Endothelial cell of umbilical vein (primary cell): ENCODE measurements at regions not wholly inside any gene's neighbourhood (a gene's known extent, or its start where the extent isn't known, plus 50 kb on each side); places are given as distances from the start of the nearest gene placed in this dataset.

Source experiments
- BruUV-seq: library from RNA; stranded (reverse); fragments of 400-500 nt; replicated peaks from 2 replicates; lab custom pipeline; 2021; lab: Mats Ljungman, UMichigan
- CTCF ChIA-PET: fragments of 300-600, 350-600 bp; sonication (Branson Sonifier 250); formaldehyde crosslinking; loops from one replicate; lab custom pipeline; 2021; ENCODE audit warnings: antibody characterized with exemption, inconsistent platforms; lab: Charles Lee
- POLR2A ChIA-PET: fragments of 300-600, 350-600 bp; sonication (Branson Sonifier 250); formaldehyde crosslinking; loops from one replicate; lab custom pipeline; 2021; ENCODE audit warnings: antibody characterized with exemption, inconsistent platforms; lab: Charles Lee
- DNase-seq: peaks from one replicate; pipeline ENCODE4 v3.0.0-alpha.2; 2011; ENCODE audit warnings: low read depth, low spot score
- FAIRE-seq: peaks from 2 replicates; lab custom pipeline; 2011; peaks lifted over from hg19 to GRCh38; lab: Jason Lieb, UNC
- H2AFZ ChIP-seq: 2 replicates; pipeline ENCODE4 v1.6.0; 2012; ENCODE audit warnings: low read depth, low read length, control low read depth, inconsistent platforms
- H3K27ac ChIP-seq: 2 replicates; pipeline ENCODE4 v1.5.1; 2011; ENCODE audit warnings: low read depth, mild to moderate bottlenecking, control low read depth, low read length, moderate library complexity; ENCODE audit not compliant: insufficient read depth
- H3K27me3 ChIP-seq, 2 experiments: 2 replicates each; pipeline versions ENCODE4 v1.6.0 to v1.6.1; 2011; ENCODE audit warnings: low read length in 2 of 2, mixed read lengths in 1 of 2; ENCODE audit not compliant: control insufficient read depth in 2 of 2, insufficient read depth in 2 of 2
- H3K36me3 ChIP-seq, 2 experiments: 2 replicates in 1 of 2; 3 replicates in 1 of 2; pipeline ENCODE4 v1.5.1; 2011; ENCODE audit warnings: low read length in 2 of 2, mild to moderate bottlenecking in 1 of 2, moderate library complexity in 1 of 2; ENCODE audit not compliant: control insufficient read depth in 2 of 2, insufficient read depth in 2 of 2; ENCODE audit errors: extremely low read depth in 1 of 2
- H3K4me1 ChIP-seq: 3 replicates; pipeline ENCODE4 v1.5.1; 2011; ENCODE audit warnings: mild to moderate bottlenecking, low read length; ENCODE audit not compliant: control insufficient read depth, insufficient read depth; ENCODE audit errors: extremely low read depth
- H3K4me2 ChIP-seq: 2 replicates; pipeline ENCODE4 v1.6.1; 2011; ENCODE audit warnings: low read length, control low read depth, mixed read lengths; ENCODE audit not compliant: insufficient read depth
- H3K4me3 ChIP-seq, 3 experiments: fragments of 200-600 bp in 1 of 3; sonication (generic), shearing (Covaris generic) in 1 of 3; replicated peaks in 1 of 3; 2 replicates each; pipeline ENCODE4 v1.5.1; 2011 to 2016; ENCODE audit warnings: control low read depth in 3 of 3, low read length in 3 of 3, mild to moderate bottlenecking in 2 of 3, inconsistent platforms in 1 of 3, low read depth in 1 of 3, moderate library complexity in 1 of 3; ENCODE audit not compliant: insufficient read depth in 1 of 3
- H3K79me2 ChIP-seq: 2 replicates; pipeline ENCODE4 v1.6.0; 2012; ENCODE audit warnings: low read length, inconsistent platforms; ENCODE audit not compliant: control insufficient read depth, insufficient read depth
- H3K9ac ChIP-seq: replicated peaks from 2 replicates; pipeline ENCODE3; 2011; ENCODE audit warnings: low read length, control low read depth; ENCODE audit not compliant: insufficient read depth; ENCODE audit errors: extremely low read depth
- H3K9me1 ChIP-seq: replicated peaks from 3 replicates; pipeline ENCODE4 v1.6.0; 2011; ENCODE audit warnings: mild to moderate bottlenecking, low read length; ENCODE audit not compliant: control insufficient read depth, insufficient read depth; ENCODE audit errors: extremely low read depth
- H3K9me3 ChIP-seq: replicated peaks from 2 replicates; pipeline ENCODE4 v1.5.1; 2012; ENCODE audit warnings: low read length, inconsistent platforms; ENCODE audit not compliant: control insufficient read depth, insufficient read depth
- H4K20me1 ChIP-seq: replicated peaks from 2 replicates; pipeline ENCODE3; 2011; ENCODE audit warnings: mild to moderate bottlenecking, low read length; ENCODE audit not compliant: control insufficient read depth, insufficient read depth; ENCODE audit errors: extremely low read depth
- CTCF ChIP-seq, 2 donors: IDR thresholded peaks; 1 replicate in 1 of 2; 2 replicates in 1 of 2; pipeline ENCODE4 v1.5.1; 2011; ENCODE audit warnings: low read length in 2 of 2, mild to moderate bottlenecking in 2 of 2, moderate library complexity in 2 of 2, control low read depth in 1 of 2, inconsistent platforms in 1 of 2, low read depth in 1 of 2; ENCODE audit not compliant: insufficient read depth in 1 of 2; ENCODE audit errors: extremely low read depth in 1 of 2
- EZH2 ChIP-seq: IDR thresholded peaks from 2 replicates; pipeline ENCODE4 v1.6.1; 2012; ENCODE audit warnings: borderline replicate concordance, low read depth, mild to moderate bottlenecking, moderate library complexity, low read length, inconsistent platforms; ENCODE audit not compliant: severe bottlenecking
- FOS ChIP-seq: IDR thresholded peaks from 2 replicates; pipeline ENCODE4 v1.6.1; 2011; ENCODE audit warnings: mild to moderate bottlenecking, low read length, moderate library complexity, borderline replicate concordance; ENCODE audit not compliant: insufficient read depth
- GATA2 ChIP-seq: IDR thresholded peaks from 2 replicates; pipeline ENCODE4 v1.7.0; 2011; ENCODE audit warnings: low read depth, mild to moderate bottlenecking, moderate library complexity, mixed read lengths, low read length; ENCODE audit not compliant: insufficient read length, insufficient read depth
- JUN ChIP-seq: IDR thresholded peaks from 2 replicates; pipeline ENCODE4 v1.6.1; 2011; ENCODE audit warnings: borderline replicate concordance, low read depth; ENCODE audit not compliant: insufficient read length, insufficient read depth
- MAX ChIP-seq: IDR thresholded peaks from 2 replicates; pipeline ENCODE4 v1.6.1; 2011; ENCODE audit not compliant: insufficient read depth, insufficient read length
- MYC ChIP-seq: IDR thresholded peaks from one replicate; pipeline ENCODE4 v1.6.1; 2011; ENCODE audit warnings: mild to moderate bottlenecking, low read depth, low read length
- POLR2A ChIP-seq: IDR thresholded peaks from 2 replicates; pipeline ENCODE4 v1.6.1; 2012; ENCODE audit warnings: low read depth, mild to moderate bottlenecking, control low read depth, low read length
- POLR2AphosphoS5 ChIP-seq: IDR thresholded peaks from 2 replicates; pipeline ENCODE4 v1.6.1; 2012; ENCODE audit warnings: low read depth, mild to moderate bottlenecking, control low read depth, low read length, moderate library complexity; ENCODE audit not compliant: insufficient read depth
- dilution Hi-C: fragments of 300-500 bp; cut with MboI; formaldehyde crosslinking; loops from one replicate; pipeline ENCODE4 v1.15.0; 2019; ENCODE audit warnings: low sequenced_read_pairs; ENCODE audit not compliant: extremely low pct_ligation_motif_present
- intact Hi-C: fragments of 100-400 bp; cut with micrococcal nuclease; formaldehyde crosslinking; loops from one replicate; pipeline ENCODE4 v1.10.0; 2022

- no peak overlapping the region for H3K4me3 ChIP-seq
- ChIA-PET CTCF (interaction anchor here (0.7 to 6.9 kb wide), 27 partner anchors 8 to 761 kb away, joined by 3 to 164 read pairs (median 7); partner anchors contain the start of gene BMP4), POLR2A (interaction anchor here (0.5 to 2.2 kb wide), 2 partner anchors 220 to 227 kb away, joined by 4 to 7 read pairs; no protein-coding TSS in a partner anchor)
- H2AFZ ChIP-seq: peak overlapping the region; percentile 46
- intact Hi-C loops: loop anchor here (2.0 kb wide), 2 partner anchors 39 to 283 kb away; no protein-coding TSS in a partner anchor
- H3K27me3 ChIP-seq: no peaks in the 10 kb centered on the region
- H3K9me1 ChIP-seq: no peaks in the 10 kb centered on the region
- no peak for TF ChIP-seq MAX
- no peak for TF ChIP-seq GATA2
- TF ChIP-seq POLR2A: no peak
- no peak for TF ChIP-seq FOS
- no peak for TF ChIP-seq JUN
- no peak for TF ChIP-seq EZH2
- TF ChIP-seq MYC: no peak
- no peak for TF ChIP-seq CTCF (IDR thresholded peaks at IDR 0.05; ENCODE audit: extremely low read depth in 1 of 2, insufficient read depth in 1 of 2, low read depth in 1 of 2, low read length in 2 of 2)
- TF ChIP-seq POLR2AphosphoS5: no peak
- H3K4me2 ChIP-seq: peak overlapping the region; percentile 19
- peaks cover 52% of the 10 kb centered on the region for H3K4me1 ChIP-seq
- no peaks in the 10 kb centered on the region for H4K20me1 ChIP-seq
- H3K9ac ChIP-seq: peak overlapping the region; percentile 4
- DNase-seq: peak; percentile 75
- dilution Hi-C loops: no loop called here
- H3K36me3 ChIP-seq: no peaks in the 10 kb centered on the region
- FAIRE-seq: no peak
- no peaks in the 10 kb centered on the region for H3K9me3 ChIP-seq
- peak overlapping the region; percentile 32 for H3K27ac ChIP-seq
- H3K79me2 ChIP-seq: no peaks in the 10 kb centered on the region
- BruUV-seq: no TSS peak
Measured at GRCh38 chr14:54173802-54174201, 217.2 kb upstream of the BMP4 start.
